ENCODE measurements at regions not wholly inside any gene's neighbourhood (a gene's known extent, or its start where the extent isn't known, plus 50 kb on each side); places are given as distances from the start of the nearest gene placed in this dataset.
A peak's percentile ranks its signal among the peaks of the same experiment; 100 is the strongest.
"Not testable (repeated sequence)": the region's sequence is repeated elsewhere in the genome, so short reads cannot be mapped to it uniquely, and the experiment has no call there.

DNA sequence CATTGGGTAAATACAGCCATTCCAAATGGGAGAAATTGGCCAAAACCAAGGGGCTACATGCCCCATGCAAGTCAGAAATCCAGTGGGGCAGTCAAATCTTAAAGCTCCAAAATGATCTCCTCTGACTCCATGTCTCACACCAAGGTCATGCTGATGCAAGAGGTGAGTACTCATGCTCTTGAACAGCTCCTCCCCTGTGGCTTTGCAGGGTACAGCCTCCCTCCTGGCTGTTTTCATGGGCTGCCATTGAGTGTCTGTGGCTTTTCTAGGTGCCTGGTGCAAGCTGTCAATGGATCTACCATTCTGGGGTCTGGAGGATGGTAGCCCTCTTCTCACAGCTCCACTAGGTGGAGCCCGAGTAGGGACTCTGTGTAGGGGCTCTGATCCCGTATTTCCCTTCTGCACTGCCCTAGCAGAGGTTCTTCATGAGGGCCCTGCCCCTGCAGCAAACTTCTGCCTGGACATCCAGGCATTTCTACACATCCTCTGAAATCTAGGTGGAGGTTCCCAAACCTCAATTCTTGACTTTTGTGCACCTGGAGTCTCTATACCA lies 135.7 kb upstream of the TSHZ3 start:
- DNase-seq (ENCODE audit: low read depth); H3K4me3 ChIP-seq (ENCODE audit: control insufficient read depth, low read depth, low read length): not testable (repeated sequence)
- TF ChIP-seq, protein P1, sequence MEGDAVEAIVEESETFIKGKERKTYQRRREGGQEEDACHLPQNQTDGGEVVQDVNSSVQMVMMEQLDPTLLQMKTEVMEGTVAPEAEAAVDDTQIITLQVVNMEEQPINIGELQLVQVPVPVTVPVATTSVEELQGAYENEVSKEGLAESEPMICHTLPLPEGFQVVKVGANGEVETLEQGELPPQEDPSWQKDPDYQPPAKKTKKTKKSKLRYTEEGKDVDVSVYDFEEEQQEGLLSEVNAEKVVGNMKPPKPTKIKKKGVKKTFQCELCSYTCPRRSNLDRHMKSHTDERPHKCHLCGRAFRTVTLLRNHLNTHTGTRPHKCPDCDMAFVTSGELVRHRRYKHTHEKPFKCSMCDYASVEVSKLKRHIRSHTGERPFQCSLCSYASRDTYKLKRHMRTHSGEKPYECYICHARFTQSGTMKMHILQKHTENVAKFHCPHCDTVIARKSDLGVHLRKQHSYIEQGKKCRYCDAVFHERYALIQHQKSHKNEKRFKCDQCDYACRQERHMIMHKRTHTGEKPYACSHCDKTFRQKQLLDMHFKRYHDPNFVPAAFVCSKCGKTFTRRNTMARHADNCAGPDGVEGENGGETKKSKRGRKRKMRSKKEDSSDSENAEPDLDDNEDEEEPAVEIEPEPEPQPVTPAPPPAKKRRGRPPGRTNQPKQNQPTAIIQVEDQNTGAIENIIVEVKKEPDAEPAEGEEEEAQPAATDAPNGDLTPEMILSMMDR (conservative IDR thresholded peaks at IDR 0.05; ENCODE audit: control insufficient read depth, insufficient read depth, low read depth, low read length), result peak; percentile 13

DNA sequence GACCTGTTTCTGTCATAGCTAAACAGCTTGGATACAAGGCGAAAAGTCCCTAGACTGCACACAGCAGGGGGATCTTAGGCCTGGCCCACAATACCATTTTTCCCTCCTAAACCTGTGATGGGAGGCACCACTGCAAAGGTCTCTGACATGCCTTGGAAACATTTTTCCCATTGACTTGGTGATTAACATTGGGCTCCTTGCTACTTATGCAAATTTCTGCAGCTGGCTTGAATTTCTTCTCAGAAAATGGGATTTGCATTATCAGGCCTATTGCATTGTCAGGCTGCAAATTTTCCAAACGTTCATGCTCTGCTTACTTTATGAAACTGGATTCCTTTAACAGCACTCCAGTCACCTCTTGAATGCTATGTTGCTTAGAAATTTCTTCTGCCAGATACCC lies 136.2 kb upstream of the TSHZ3 start:
- TF ChIP-seq, protein P1 (conservative IDR thresholded peaks at IDR 0.05; ENCODE audit: control insufficient read depth, insufficient read depth, low read depth, low read length), result no peak
- no peak for DNase-seq (ENCODE audit: low read depth)
- H3K4me3 ChIP-seq (ENCODE audit: control insufficient read depth, low read depth, low read length), result no peak overlapping the region

DNA sequence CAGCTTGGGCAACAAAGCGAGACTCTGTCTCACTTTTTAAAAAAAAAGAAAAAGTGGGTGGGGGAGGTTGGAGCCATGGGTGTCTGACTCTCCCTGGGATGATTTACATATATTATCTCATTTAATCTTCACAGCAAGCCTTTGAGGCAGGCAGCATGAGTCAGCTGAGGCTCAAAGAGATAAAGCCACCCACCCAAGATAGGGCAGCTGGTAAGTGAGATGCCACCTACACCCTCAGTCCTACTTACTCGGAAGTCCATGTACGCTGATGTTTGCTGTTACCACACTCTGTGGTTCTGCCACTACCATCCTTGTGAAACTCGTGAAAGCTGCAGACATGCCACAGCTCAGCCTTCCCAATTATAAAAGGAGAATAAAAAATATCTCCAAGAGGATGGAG lies 142.0 kb upstream of the TSHZ3 start:
- no peak for DNase-seq (ENCODE audit: low read depth)
- no peak overlapping the region for H3K4me3 ChIP-seq (ENCODE audit: control insufficient read depth, low read depth, low read length)
- TF ChIP-seq, protein P1 (conservative IDR thresholded peaks at IDR 0.05; ENCODE audit: control insufficient read depth, insufficient read depth, low read depth, low read length), result no peak

DNA sequence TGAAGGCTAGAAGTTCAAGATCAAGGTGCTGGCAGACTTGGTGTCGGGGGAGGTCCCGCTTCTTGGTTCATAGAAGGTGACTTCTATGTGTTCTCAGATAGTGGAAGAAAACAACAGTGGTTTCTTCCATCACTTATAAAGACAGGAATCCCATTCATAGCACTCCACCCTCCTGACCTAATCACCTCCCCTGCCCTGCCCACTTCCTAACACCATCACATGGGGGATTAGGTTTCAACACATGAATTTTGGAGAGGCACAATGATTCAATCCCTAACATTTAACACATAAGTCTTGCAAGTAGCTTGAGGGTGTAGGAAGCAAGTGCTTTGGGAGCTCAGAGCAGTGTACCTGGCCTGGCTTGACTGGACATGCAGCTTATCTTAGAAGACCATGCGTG lies 142.8 kb upstream of the TSHZ3 start:
- TF ChIP-seq, protein P1 (conservative IDR thresholded peaks at IDR 0.05; ENCODE audit: control insufficient read depth, insufficient read depth, low read depth, low read length), result no peak

DNA sequence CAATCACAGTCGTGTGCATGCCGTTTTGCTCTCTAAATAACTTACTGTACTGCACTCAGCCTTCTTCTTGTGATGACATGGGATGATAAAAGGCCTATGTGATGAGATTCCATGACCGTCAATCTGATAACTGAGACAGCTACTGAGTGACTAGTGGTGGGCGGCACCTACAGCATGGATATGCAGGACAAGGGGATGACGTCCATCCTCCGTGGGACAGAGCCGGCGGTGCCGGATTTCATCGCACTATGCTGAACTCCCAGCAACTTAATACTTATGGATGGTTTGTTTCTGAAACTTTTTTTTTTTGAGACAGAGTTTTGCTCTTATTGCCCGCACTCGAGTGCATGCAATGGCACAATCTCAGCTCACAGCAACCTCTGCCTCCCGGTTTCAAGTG lies 146.8 kb upstream of the TSHZ3 start:
- no peak overlapping the region for H3K4me3 ChIP-seq (ENCODE audit: control insufficient read depth, low read depth, low read length)
- DNase-seq (ENCODE audit: low read depth), result no peak
- TF ChIP-seq, protein P1 (conservative IDR thresholded peaks at IDR 0.05; ENCODE audit: control insufficient read depth, insufficient read depth, low read depth, low read length), result no peak

More for the DNA sequence above, 142.8 kb upstream of the TSHZ3 start:
- no peak for DNase-seq (ENCODE audit: low read depth)
- H3K4me3 ChIP-seq (ENCODE audit: control insufficient read depth, low read depth, low read length), result no peak overlapping the region

DNA sequence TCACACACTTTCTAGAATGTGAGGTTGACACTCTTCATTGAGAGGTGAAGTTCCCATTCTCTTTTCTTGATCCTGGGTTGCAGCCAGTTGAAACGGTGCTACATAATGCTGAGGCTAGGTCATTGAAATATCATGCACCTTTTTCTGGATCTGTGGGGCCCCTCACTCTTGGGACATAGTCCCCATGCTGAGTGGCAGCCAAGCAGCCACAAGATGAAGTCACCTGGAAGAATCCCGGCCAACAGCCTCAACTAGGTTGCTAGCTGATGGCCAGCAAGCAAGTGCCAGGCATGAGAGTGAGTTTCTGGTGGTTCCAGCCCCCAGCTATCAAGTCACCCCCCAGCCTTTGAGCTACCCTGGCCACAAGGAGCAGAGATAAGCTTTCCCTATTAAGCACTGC lies 148.5 kb upstream of the TSHZ3 start:
- no peak overlapping the region for H3K4me3 ChIP-seq (ENCODE audit: control insufficient read depth, low read depth, low read length)
- DNase-seq (ENCODE audit: low read depth), result no peak
- TF ChIP-seq, protein P1 (conservative IDR thresholded peaks at IDR 0.05; ENCODE audit: control insufficient read depth, insufficient read depth, low read depth, low read length), result no peak

DNA sequence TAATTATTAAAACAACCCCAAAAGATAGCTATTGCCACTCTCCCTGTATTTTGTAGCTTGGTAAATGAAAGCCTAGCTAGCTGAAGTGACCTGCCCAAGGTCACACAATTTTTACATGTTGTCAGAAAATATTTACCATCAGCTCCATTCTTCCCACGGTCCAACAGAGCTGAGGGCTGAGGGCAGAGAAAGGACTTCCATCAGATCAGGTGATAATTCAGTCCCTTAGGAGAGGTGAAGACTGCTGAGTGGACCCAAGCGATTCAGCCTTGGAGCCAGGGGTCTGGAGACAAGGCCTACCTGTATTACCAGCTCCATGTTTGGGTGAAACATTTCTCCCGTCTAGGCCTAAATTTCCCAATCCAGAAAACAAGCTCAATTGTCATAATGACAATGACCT lies 149.5 kb upstream of the TSHZ3 start:
- DNase-seq (ENCODE audit: low read depth), result no peak
- TF ChIP-seq, protein P1 (conservative IDR thresholded peaks at IDR 0.05; ENCODE audit: control insufficient read depth, insufficient read depth, low read depth, low read length), result no peak

More for the DNA sequence above, 149.5 kb upstream of the TSHZ3 start:
- H3K4me3 ChIP-seq (ENCODE audit: control insufficient read depth, low read depth, low read length), result no peak overlapping the region

All from fibroblast of mammary gland (primary cell).